ENCODE measurements at regions not wholly inside any gene's neighbourhood (a gene's known extent, or its start where the extent isn't known, plus 50 kb on each side); places are given as distances from the start of the nearest gene placed in this dataset.

DNA sequence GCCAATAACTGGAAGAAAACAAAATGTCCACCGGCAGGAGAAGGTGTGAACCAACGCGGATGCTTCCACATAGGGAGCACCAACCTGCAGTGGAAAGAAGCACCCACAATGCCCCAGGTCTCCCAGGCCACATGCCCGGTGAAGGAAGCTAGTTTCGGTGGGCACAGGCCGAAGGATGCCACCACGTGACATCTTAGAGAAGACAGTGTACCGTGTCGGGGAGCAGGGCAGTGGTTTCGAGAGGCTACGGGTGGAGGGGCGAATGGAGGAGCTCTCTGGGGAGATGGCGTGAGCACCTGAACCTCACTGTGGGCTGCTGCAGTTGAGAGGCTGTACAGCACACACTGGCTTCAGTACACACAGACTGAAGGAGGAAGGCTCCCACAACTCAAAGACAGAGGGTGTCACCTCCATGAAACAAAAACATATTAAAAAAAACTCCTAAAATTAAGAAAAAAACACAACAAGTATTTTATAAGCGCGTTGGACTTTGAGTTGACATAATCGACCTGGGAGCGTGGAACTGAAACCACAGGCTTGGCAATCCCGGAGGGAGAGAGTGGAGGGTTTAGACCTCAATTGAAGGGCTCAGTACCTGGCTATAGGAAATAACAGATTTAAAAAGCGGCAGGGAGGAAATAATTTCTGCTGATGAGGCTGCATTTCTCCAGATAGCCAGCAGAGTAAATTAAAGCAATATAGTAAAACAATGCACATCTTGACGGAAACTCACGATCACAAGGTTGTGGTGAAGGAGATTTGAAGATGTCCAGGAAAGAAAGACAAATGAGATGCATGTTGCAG is 160.1 kb downstream of the RTP5 start:
- TF ChIP-seq, protein P1, sequence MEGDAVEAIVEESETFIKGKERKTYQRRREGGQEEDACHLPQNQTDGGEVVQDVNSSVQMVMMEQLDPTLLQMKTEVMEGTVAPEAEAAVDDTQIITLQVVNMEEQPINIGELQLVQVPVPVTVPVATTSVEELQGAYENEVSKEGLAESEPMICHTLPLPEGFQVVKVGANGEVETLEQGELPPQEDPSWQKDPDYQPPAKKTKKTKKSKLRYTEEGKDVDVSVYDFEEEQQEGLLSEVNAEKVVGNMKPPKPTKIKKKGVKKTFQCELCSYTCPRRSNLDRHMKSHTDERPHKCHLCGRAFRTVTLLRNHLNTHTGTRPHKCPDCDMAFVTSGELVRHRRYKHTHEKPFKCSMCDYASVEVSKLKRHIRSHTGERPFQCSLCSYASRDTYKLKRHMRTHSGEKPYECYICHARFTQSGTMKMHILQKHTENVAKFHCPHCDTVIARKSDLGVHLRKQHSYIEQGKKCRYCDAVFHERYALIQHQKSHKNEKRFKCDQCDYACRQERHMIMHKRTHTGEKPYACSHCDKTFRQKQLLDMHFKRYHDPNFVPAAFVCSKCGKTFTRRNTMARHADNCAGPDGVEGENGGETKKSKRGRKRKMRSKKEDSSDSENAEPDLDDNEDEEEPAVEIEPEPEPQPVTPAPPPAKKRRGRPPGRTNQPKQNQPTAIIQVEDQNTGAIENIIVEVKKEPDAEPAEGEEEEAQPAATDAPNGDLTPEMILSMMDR (conservative IDR thresholded peaks at IDR 0.05) = no peak; the same call in 1 of the 2 replicates
- TF ChIP-seq ZFX (IDR thresholded peaks at IDR 0.05) = no peak
